ENCODE measurements at regions not wholly inside any gene's neighbourhood (a gene's known extent, or its start where the extent isn't known, plus 50 kb on each side); places are given as distances from the start of the nearest gene placed in this dataset.

- no peak for TF ChIP-seq EP300 (IDR thresholded peaks at IDR 0.05)
- TF ChIP-seq, protein P1, sequence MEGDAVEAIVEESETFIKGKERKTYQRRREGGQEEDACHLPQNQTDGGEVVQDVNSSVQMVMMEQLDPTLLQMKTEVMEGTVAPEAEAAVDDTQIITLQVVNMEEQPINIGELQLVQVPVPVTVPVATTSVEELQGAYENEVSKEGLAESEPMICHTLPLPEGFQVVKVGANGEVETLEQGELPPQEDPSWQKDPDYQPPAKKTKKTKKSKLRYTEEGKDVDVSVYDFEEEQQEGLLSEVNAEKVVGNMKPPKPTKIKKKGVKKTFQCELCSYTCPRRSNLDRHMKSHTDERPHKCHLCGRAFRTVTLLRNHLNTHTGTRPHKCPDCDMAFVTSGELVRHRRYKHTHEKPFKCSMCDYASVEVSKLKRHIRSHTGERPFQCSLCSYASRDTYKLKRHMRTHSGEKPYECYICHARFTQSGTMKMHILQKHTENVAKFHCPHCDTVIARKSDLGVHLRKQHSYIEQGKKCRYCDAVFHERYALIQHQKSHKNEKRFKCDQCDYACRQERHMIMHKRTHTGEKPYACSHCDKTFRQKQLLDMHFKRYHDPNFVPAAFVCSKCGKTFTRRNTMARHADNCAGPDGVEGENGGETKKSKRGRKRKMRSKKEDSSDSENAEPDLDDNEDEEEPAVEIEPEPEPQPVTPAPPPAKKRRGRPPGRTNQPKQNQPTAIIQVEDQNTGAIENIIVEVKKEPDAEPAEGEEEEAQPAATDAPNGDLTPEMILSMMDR (IDR thresholded peaks at IDR 0.05): no peak
- TF ChIP-seq POLR2AphosphoS5 (IDR thresholded peaks at IDR 0.05): no peak
Measured at GRCh38 chr12:115838952-115839351, 438.5 kb downstream of the MED13L start.

All from upper lobe of left lung (tissue), 4 donors.